GM12892 (cell line): ENCODE measurements at regions not wholly inside any gene's neighbourhood (a gene's known extent, or its start where the extent isn't known, plus 50 kb on each side); places are given as distances from the start of the nearest gene placed in this dataset.

Experiments
- POLR2A ChIP-seq: IDR thresholded peaks from 2 replicates; pipeline ENCODE4 v1.6.1; 2011; ENCODE audit warnings: low read depth, low read length, control low read depth
- POLR2AphosphoS5 ChIP-seq: IDR thresholded peaks from 2 replicates; pipeline ENCODE4 v1.6.1; 2011; ENCODE audit warnings: low read depth, low read length, control low read depth
- TAF1 ChIP-seq: IDR thresholded peaks from 2 replicates; pipeline ENCODE4 v1.6.1; 2011; ENCODE audit warnings: low read depth, mild to moderate bottlenecking, control low read depth, low read length, borderline replicate concordance

- TF ChIP-seq POLR2A: no peak
- TF ChIP-seq POLR2AphosphoS5: no peak
- TF ChIP-seq TAF1: no peak
These were observed 1495.2 kb downstream of the MAT2B start for GRCh38 chr5:165000479-165001190.
